ENCODE measurements at regions not wholly inside any gene's neighbourhood (a gene's known extent, or its start where the extent isn't known, plus 50 kb on each side); places are given as distances from the start of the nearest gene placed in this dataset.

DNA sequence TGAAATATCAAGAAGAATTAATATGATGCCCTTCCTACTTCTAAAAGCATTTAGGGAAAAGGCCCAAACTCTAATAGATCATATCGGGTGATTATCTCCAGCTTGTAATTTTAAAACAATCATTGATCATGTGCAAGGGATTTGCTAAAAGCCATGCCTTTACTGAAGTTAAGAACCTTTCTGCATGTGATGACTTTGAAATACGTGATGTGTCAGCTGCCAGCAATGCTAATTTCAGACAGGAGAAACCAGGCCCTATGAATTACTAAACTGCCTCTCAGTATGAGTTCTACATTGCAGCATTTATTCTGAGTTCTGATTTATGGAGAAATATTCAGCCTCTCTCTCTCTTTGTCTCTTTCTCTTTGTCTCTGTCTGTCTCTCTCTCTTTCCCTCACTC is 203.6 kb upstream of the AKR1E2 start:
- TF ChIP-seq GATA2 (IDR thresholded peaks at IDR 0.05; ENCODE audit: insufficient read depth, insufficient read length, low read depth, low read length) (no peak), FOS (IDR thresholded peaks at IDR 0.05; ENCODE audit: borderline replicate concordance, insufficient read depth, low read length) (no peak), POLR2AphosphoS5 (IDR thresholded peaks at IDR 0.05; ENCODE audit: insufficient read depth, low read depth, low read length) (no peak), POLR2A (IDR thresholded peaks at IDR 0.05; ENCODE audit: low read depth, low read length) (no peak), EZH2 (IDR thresholded peaks at IDR 0.05; ENCODE audit: borderline replicate concordance, low read depth, low read length, severe bottlenecking) (no peak), MYC (IDR thresholded peaks at IDR 0.05; ENCODE audit: low read depth, low read length) (no peak), JUN (IDR thresholded peaks at IDR 0.05; ENCODE audit: borderline replicate concordance, insufficient read depth, insufficient read length, low read depth) (no peak)
- TF ChIP-seq, protein P1, sequence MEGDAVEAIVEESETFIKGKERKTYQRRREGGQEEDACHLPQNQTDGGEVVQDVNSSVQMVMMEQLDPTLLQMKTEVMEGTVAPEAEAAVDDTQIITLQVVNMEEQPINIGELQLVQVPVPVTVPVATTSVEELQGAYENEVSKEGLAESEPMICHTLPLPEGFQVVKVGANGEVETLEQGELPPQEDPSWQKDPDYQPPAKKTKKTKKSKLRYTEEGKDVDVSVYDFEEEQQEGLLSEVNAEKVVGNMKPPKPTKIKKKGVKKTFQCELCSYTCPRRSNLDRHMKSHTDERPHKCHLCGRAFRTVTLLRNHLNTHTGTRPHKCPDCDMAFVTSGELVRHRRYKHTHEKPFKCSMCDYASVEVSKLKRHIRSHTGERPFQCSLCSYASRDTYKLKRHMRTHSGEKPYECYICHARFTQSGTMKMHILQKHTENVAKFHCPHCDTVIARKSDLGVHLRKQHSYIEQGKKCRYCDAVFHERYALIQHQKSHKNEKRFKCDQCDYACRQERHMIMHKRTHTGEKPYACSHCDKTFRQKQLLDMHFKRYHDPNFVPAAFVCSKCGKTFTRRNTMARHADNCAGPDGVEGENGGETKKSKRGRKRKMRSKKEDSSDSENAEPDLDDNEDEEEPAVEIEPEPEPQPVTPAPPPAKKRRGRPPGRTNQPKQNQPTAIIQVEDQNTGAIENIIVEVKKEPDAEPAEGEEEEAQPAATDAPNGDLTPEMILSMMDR (IDR thresholded peaks at IDR 0.05; ENCODE audit: extremely low read depth in 1 of 2, insufficient read depth in 1 of 2, low read depth in 1 of 2, low read length in 2 of 2): no peak
- TF ChIP-seq, protein P2, sequence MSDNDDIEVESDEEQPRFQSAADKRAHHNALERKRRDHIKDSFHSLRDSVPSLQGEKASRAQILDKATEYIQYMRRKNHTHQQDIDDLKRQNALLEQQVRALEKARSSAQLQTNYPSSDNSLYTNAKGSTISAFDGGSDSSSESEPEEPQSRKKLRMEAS (IDR thresholded peaks at IDR 0.05; ENCODE audit: insufficient read depth, insufficient read length): no peak
- DNase-seq (ENCODE audit: low read depth, low spot score): no peak
- no peak for FAIRE-seq
- intact Hi-C loops (cut with micrococcal nuclease): no loop called here
- no peaks in the 10 kb centered on the region for H3K79me2 ChIP-seq (ENCODE audit: control insufficient read depth, insufficient read depth, low read length)
- no peaks in the 10 kb centered on the region for H3K36me3 ChIP-seq (ENCODE audit: control insufficient read depth in 2 of 2, extremely low read depth in 1 of 2, insufficient read depth in 2 of 2, low read length in 2 of 2)
- no peaks in the 10 kb centered on the region for H3K9me1 ChIP-seq (replicated peaks; ENCODE audit: control insufficient read depth, extremely low read depth, insufficient read depth, low read length)
- H3K27ac ChIP-seq (ENCODE audit: insufficient read depth, low read depth, low read length): no peak overlapping the region
- H3K4me3 ChIP-seq (replicated peaks in 1 of 3; ENCODE audit: insufficient read depth in 1 of 3, low read depth in 1 of 3, low read length in 3 of 3): no peak overlapping the region
- no peaks in the 10 kb centered on the region for H3K4me1 ChIP-seq (ENCODE audit: control insufficient read depth, extremely low read depth, insufficient read depth, low read length)
- no peak overlapping the region for H2AFZ ChIP-seq (ENCODE audit: low read depth, low read length)
- dilution Hi-C loops (cut with MboI; ENCODE audit: extremely low pct_ligation_motif_present, low sequenced_read_pairs): no loop called here
- BruUV-seq (replicated peaks): no TSS peak
- no peak overlapping the region for H3K4me2 ChIP-seq (ENCODE audit: insufficient read depth, low read length)
- H3K9ac ChIP-seq (replicated peaks; ENCODE audit: extremely low read depth, insufficient read depth, low read length): no peak overlapping the region
- POLR2A ChIA-PET: no interaction called here
- no peaks in the 10 kb centered on the region for H4K20me1 ChIP-seq (replicated peaks; ENCODE audit: control insufficient read depth, extremely low read depth, insufficient read depth, low read length)
- H3K27me3 ChIP-seq (ENCODE audit: control insufficient read depth in 2 of 2, insufficient read depth in 2 of 2, low read length in 2 of 2): no peaks in the 10 kb centered on the region
- CTCF ChIA-PET: interaction anchor here (0.7 kb wide), 1 partner anchor 8 kb away, joined by 3 read pairs; no protein-coding TSS in a partner anchor
- no peaks in the 10 kb centered on the region for H3K9me3 ChIP-seq (replicated peaks; ENCODE audit: control insufficient read depth, insufficient read depth, low read length)
